ENCODE measurements at regions not wholly inside any gene's neighbourhood (a gene's known extent, or its start where the extent isn't known, plus 50 kb on each side); places are given as distances from the start of the nearest gene placed in this dataset.

DNA sequence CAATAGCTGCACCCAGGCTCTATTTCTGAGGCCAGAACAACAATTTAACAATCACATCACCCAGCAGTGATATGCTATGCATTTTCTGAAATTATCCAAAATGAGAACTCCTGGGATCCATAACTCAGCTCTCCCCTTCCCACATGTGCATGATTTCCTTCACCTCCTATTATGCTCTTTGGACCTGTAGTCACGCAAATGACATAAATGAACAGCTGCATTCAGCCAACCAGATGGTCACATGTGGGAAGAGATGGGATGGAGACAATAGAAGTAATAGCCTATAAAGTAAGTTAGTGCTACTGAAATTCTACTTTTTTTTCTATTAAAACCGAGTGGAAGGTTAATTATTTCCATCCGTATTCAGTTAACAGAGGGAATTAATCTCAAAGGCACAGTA, 662.1 kb upstream of the ID4 start:
- BruUV-seq (replicated peaks) = no TSS peak
- intact Hi-C loops (cut with micrococcal nuclease) = no loop called here
- H3K4me3 Mint-ChIP-seq (ENCODE audit: unreplicated experiment) = no peak overlapping the region
- no peaks in the 10 kb centered on the region for H3K4me1 Mint-ChIP-seq (ENCODE audit: insufficient read depth, unreplicated experiment)
- H3K36me3 Mint-ChIP-seq (ENCODE audit: insufficient read depth, unreplicated experiment) = no peaks in the 10 kb centered on the region
- CTCF ChIA-PET = no interaction called here
- TF ChIP-seq, protein P1, sequence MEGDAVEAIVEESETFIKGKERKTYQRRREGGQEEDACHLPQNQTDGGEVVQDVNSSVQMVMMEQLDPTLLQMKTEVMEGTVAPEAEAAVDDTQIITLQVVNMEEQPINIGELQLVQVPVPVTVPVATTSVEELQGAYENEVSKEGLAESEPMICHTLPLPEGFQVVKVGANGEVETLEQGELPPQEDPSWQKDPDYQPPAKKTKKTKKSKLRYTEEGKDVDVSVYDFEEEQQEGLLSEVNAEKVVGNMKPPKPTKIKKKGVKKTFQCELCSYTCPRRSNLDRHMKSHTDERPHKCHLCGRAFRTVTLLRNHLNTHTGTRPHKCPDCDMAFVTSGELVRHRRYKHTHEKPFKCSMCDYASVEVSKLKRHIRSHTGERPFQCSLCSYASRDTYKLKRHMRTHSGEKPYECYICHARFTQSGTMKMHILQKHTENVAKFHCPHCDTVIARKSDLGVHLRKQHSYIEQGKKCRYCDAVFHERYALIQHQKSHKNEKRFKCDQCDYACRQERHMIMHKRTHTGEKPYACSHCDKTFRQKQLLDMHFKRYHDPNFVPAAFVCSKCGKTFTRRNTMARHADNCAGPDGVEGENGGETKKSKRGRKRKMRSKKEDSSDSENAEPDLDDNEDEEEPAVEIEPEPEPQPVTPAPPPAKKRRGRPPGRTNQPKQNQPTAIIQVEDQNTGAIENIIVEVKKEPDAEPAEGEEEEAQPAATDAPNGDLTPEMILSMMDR (IDR thresholded peaks at IDR 0.05; ENCODE audit: unreplicated experiment) = no peak
- no peak overlapping the region for H3K27ac Mint-ChIP-seq (ENCODE audit: low read depth, unreplicated experiment)
- peaks cover 8% of the 10 kb centered on the region for H3K9me3 Mint-ChIP-seq (ENCODE audit: unreplicated experiment)
- DNase-seq (ENCODE audit: unreplicated experiment) = no peak
- H3K27me3 Mint-ChIP-seq (ENCODE audit: insufficient read depth, unreplicated experiment) = no peaks in the 10 kb centered on the region
- POLR2A ChIA-PET = no interaction called here

DNA sequence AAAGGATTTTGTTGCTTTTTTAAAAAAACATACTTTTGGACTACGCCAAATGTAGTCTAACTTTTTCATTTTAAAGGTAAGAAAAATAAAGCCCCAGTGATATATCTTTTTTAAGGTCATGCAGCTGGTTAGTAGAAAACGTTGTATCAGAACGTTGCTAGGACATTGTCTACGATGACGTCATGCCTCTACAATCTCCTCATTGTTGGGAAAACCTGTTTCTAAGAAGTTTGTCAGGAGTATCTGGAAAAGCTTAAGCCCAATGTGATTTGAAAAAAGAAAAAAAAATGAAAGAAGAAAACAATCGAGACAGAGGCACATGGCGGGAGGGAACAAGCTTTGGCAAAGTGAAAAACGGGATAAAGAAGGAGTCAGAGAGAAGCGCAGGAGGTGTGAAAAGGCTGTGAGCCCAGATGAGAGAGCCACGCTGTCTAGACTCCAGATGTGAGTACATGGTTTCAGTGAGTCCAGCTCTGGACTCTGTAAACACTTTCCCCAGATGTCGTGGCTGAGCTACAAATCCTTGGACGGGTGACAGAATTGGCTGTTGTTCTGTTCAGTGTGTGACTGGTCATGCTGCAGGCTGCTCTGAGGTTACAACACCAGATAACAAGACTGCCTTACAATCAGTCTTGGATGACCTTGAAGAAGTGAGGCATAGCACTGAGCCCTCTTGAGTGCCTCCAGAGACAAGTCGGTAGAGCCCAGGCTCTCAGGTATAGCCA, 656.7 kb upstream of the ID4 start:
- no peaks in the 10 kb centered on the region for H3K27me3 Mint-ChIP-seq (ENCODE audit: insufficient read depth, unreplicated experiment)
- ChIA-PET POLR2A (no interaction called here), CTCF (interaction anchor here (0.6 to 0.9 kb wide), 2 partner anchors 11 to 252 kb away, joined by 3 read pairs; no protein-coding TSS in a partner anchor)
- H3K4me3 Mint-ChIP-seq (ENCODE audit: unreplicated experiment) = no peak overlapping the region
- peaks cover 32% of the 10 kb centered on the region for H3K9me3 Mint-ChIP-seq (ENCODE audit: unreplicated experiment)
- intact Hi-C loops (cut with micrococcal nuclease) = no loop called here
- no peaks in the 10 kb centered on the region for H3K36me3 Mint-ChIP-seq (ENCODE audit: insufficient read depth, unreplicated experiment)
- TF ChIP-seq, protein P1 (IDR thresholded peaks at IDR 0.05; ENCODE audit: unreplicated experiment) = no peak
- no peak overlapping the region for H3K27ac Mint-ChIP-seq (ENCODE audit: low read depth, unreplicated experiment)
- BruUV-seq (replicated peaks) = no TSS peak
- no peaks in the 10 kb centered on the region for H3K4me1 Mint-ChIP-seq (ENCODE audit: insufficient read depth, unreplicated experiment)
- peak; percentile 13 for DNase-seq (ENCODE audit: unreplicated experiment)

DNA sequence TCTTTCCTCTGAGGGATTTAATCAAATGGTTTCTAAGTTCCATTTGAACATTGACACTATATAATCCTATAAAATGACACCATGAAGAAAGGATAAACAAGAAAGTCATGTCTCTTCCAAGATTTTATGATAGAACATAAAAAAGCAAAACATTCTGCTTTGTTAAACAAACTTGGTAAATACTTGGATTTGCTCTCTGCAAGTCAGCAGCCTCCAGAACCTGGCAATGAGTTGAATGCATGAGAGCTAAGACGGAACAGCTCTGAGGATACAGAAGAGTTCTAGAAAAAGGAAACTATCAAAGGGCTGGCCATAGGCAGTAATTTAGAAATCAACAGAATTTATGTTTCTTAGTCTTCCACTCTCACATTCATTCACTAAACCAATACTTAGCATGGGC, 656.0 kb upstream of the ID4 start:
- H3K27ac Mint-ChIP-seq (ENCODE audit: low read depth, unreplicated experiment) = no peak overlapping the region
- H3K36me3 Mint-ChIP-seq (ENCODE audit: insufficient read depth, unreplicated experiment) = no peaks in the 10 kb centered on the region
- intact Hi-C loops (cut with micrococcal nuclease) = no loop called here
- no TSS peak for BruUV-seq (replicated peaks)
- peaks cover 32% of the 10 kb centered on the region for H3K9me3 Mint-ChIP-seq (ENCODE audit: unreplicated experiment)
- H3K27me3 Mint-ChIP-seq (ENCODE audit: insufficient read depth, unreplicated experiment) = no peaks in the 10 kb centered on the region
- no peaks in the 10 kb centered on the region for H3K4me1 Mint-ChIP-seq (ENCODE audit: insufficient read depth, unreplicated experiment)
- ChIA-PET POLR2A (no interaction called here), CTCF (interaction anchor here (0.9 kb wide), 1 partner anchor 12 kb away, joined by 3 read pairs; no protein-coding TSS in a partner anchor)
- H3K4me3 Mint-ChIP-seq (ENCODE audit: unreplicated experiment) = no peak overlapping the region
- TF ChIP-seq, protein P1 (IDR thresholded peaks at IDR 0.05; ENCODE audit: unreplicated experiment) = no peak
- no peak for DNase-seq (ENCODE audit: unreplicated experiment)

DNA sequence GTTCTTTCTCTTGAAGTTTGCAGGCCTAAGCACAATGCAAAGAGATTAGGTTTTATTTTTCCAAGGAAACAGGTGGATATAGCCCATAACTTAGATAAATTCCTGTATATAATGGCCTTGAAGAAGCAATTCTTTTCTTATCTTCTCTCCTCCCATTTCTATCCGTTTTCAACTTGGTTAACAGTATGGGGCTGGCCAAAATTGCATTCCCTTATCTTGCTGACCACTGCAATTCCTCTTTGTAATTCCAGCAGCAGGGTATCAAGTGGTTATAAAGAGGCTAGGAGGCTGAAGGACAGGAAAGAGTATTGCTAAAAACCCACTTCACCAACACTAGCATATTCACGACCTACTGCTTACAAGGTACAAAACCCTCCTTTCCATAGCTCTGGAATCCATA, 643.5 kb upstream of the ID4 start:
- H3K36me3 Mint-ChIP-seq (ENCODE audit: insufficient read depth, unreplicated experiment) = no peaks in the 10 kb centered on the region
- H3K4me1 Mint-ChIP-seq (ENCODE audit: insufficient read depth, unreplicated experiment) = no peaks in the 10 kb centered on the region
- BruUV-seq (replicated peaks) = no TSS peak
- intact Hi-C loops (cut with micrococcal nuclease) = no loop called here
- CTCF ChIA-PET = no interaction called here
- TF ChIP-seq, protein P1 (IDR thresholded peaks at IDR 0.05; ENCODE audit: unreplicated experiment) = no peak
- POLR2A ChIA-PET = no interaction called here
- no peaks in the 10 kb centered on the region for H3K27me3 Mint-ChIP-seq (ENCODE audit: insufficient read depth, unreplicated experiment)
- DNase-seq (ENCODE audit: unreplicated experiment) = no peak
- H3K4me3 Mint-ChIP-seq (ENCODE audit: unreplicated experiment) = no peak overlapping the region
- no peak overlapping the region for H3K27ac Mint-ChIP-seq (ENCODE audit: low read depth, unreplicated experiment)
- H3K9me3 Mint-ChIP-seq (ENCODE audit: unreplicated experiment) = no peaks in the 10 kb centered on the region

Measured in MCF 10A (cell line).